ENCODE measurements at regions not wholly inside any gene's neighbourhood (a gene's known extent, or its start where the extent isn't known, plus 50 kb on each side); places are given as distances from the start of the nearest gene placed in this dataset.

DNA sequence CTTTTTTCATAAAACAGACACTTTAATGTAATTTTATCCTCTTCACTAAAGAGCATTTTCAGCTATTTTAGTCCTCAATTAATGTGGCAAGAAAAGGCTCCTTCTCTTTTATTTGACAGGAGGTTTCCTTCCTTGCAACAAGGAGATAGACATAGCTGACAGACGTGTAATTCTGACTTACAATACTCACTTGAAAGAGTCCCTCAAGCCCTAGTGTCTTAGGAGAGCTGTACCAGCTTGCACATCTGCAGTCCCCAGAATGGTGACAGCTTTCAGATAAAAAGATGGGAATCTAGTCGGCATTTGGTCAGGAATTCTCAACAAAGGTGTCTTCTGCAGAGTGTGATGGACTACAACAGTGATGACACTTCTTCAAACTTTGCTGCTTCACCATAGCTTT, 603.7 kb upstream of the PTCHD4 start:
- TF ChIP-seq CTCF (IDR thresholded peaks at IDR 0.05; ENCODE audit: low read length) (no peak), EZH2 (IDR thresholded peaks at IDR 0.05; ENCODE audit: borderline replicate concordance, low read length) (no peak)

Data from OCI-LY1 (cell line).